ENCODE measurements at regions not wholly inside any gene's neighbourhood (a gene's known extent, or its start where the extent isn't known, plus 50 kb on each side); places are given as distances from the start of the nearest gene placed in this dataset.

DNA sequence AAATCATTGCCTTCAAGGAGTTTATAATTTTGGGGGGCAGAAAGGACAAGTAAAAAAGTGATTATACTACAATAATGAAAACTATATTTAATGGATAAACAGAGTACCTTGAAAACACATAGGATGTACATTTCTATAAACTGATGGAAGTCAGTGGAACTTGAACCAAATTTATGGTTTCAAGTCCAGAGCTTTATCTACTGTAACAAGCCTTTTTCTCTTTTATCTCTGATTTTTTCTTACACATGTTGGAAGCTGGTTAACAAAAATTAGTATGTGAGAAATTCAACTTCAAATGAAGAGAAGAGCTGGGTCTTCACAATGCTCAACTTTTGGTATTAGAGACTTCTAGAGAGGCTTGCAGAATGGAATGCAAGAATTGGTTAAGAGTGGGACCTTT lies 393.6 kb downstream of the LMO7 start:
- H3K36me3 ChIP-seq: no peaks in the 10 kb centered on the region
- intact Hi-C loops (cut with DNase I): no loop called here
- H3K9me3 ChIP-seq: no peaks in the 10 kb centered on the region
- H3K27ac ChIP-seq: no peak overlapping the region
- TF ChIP-seq, protein P1, sequence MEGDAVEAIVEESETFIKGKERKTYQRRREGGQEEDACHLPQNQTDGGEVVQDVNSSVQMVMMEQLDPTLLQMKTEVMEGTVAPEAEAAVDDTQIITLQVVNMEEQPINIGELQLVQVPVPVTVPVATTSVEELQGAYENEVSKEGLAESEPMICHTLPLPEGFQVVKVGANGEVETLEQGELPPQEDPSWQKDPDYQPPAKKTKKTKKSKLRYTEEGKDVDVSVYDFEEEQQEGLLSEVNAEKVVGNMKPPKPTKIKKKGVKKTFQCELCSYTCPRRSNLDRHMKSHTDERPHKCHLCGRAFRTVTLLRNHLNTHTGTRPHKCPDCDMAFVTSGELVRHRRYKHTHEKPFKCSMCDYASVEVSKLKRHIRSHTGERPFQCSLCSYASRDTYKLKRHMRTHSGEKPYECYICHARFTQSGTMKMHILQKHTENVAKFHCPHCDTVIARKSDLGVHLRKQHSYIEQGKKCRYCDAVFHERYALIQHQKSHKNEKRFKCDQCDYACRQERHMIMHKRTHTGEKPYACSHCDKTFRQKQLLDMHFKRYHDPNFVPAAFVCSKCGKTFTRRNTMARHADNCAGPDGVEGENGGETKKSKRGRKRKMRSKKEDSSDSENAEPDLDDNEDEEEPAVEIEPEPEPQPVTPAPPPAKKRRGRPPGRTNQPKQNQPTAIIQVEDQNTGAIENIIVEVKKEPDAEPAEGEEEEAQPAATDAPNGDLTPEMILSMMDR (IDR thresholded peaks at IDR 0.05): no peak
- no peaks in the 10 kb centered on the region for H3K4me1 ChIP-seq
- H3K4me3 ChIP-seq: no peak overlapping the region
- DNase-seq: no peak
- no peak for ATAC-seq
- FAIRE-seq: no peak
- no peaks in the 10 kb centered on the region for H3K27me3 ChIP-seq

DNA sequence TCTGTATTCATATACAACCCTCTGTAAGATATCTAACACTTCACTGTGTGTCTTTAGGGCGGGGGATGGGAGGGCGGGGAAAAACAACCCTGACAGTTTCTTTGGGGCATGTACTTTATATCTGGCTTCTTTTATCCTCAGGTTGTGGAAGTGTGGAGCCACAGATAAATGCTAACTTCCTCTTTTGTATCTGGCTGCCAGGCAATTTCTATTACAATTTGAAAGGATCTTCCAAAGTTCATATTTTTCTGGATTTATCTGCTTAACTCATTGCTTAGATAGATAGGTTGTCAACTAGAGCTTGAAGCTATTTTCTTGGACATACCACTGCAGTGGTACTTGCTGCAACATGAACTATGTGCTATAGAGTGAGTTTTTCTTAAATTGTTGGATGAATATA lies 393.0 kb downstream of the LMO7 start:
- no peaks in the 10 kb centered on the region for H3K36me3 ChIP-seq
- DNase-seq (no peak), FAIRE-seq (no peak), ATAC-seq (no peak)
- 68 to 93% methylated on average over 2 of the region's 2 CpGs for WGBS, 2 donors
- no peak overlapping the region for H3K4me3 ChIP-seq
- no peaks in the 10 kb centered on the region for H3K27me3 ChIP-seq
- no peaks in the 10 kb centered on the region for H3K9me3 ChIP-seq
- TF ChIP-seq, protein P1 (IDR thresholded peaks at IDR 0.05): no peak
- no peaks in the 10 kb centered on the region for H3K4me1 ChIP-seq
- H3K27ac ChIP-seq: no peak overlapping the region
- intact Hi-C loops (cut with DNase I): no loop called here

DNA sequence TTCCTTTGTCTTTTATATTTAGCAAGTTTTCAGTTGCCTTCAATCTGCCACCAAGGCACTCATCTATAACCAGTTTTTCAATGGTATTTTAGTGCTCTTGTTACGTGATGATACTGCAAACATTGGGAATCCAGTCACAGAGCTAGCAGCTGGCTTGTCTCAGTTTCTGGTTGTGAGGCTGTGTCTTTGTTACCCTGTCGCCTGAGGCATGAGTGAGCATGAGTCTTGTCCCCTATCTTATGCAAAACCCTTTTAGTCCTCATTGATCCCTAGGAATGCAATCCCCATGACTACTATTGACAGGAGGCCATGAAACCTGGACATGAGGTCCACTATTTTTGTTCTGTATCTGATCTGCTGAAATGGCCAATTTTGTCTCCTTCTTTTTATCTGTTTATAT lies 391.0 kb downstream of the LMO7 start:
- FAIRE-seq (no peak), DNase-seq (no peak), ATAC-seq (no peak)
- H3K27me3 ChIP-seq: no peaks in the 10 kb centered on the region
- H3K9me3 ChIP-seq: no peaks in the 10 kb centered on the region
- H3K4me3 ChIP-seq: no peak overlapping the region
- intact Hi-C loops (cut with DNase I): no loop called here
- 85 to 93% methylated on average over 2 of the region's 2 CpGs for WGBS, 2 donors
- no peak overlapping the region for H3K27ac ChIP-seq
- TF ChIP-seq, protein P1 (IDR thresholded peaks at IDR 0.05): no peak
- no peaks in the 10 kb centered on the region for H3K4me1 ChIP-seq
- H3K36me3 ChIP-seq: no peaks in the 10 kb centered on the region

DNA sequence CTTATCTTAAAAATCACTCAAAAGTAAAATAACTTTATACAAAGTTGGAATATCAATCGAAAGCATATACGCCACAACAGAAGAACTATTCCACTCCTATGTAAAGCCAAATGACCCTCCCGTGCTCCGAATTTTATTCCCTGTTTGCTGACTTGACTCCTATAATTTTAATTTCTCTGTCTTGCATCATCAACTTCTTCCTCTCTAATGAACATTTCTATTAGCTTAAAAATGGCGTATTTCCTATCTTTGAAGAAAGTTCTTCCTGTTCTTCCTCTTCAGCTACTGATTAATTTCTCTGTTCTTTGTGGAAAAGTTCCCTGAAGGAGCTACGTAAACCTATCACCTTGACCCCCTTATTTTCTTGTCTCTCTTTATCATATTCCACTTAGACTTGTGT lies 389.3 kb downstream of the LMO7 start:
- no peaks in the 10 kb centered on the region for H3K27me3 ChIP-seq

DNA sequence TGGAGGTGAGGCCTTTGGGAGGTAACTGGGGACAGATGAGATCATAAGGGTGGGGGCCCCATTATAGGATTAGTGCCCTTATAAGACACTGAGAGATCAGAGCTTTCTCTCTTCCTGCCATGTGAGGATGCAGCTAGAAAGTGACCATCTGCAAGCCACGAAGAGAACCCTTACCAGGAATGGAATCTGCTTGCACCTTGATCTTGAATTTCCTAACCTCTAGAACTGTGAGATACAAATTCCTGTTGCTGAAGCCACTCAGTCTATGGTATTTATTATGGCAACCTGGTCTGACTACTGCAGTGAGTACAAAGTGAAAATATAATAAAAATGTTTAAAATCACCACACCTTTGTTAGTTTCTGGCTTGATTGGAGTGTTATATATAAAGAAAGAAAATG lies 388.0 kb downstream of the LMO7 start:
- H3K4me1 ChIP-seq: no peaks in the 10 kb centered on the region
- no peaks in the 10 kb centered on the region for H3K36me3 ChIP-seq
- ATAC-seq: no peak
- TF ChIP-seq, protein P1 (IDR thresholded peaks at IDR 0.05): no peak
- no peak for FAIRE-seq
- DNase-seq: no peak
- intact Hi-C loops (cut with DNase I): no loop called here
- 64 to 82% methylated on average over 1 of the region's 1 CpG for WGBS, 2 donors
- H3K27ac ChIP-seq: no peak overlapping the region
- no peaks in the 10 kb centered on the region for H3K9me3 ChIP-seq
- no peak overlapping the region for H3K4me3 ChIP-seq
- no peaks in the 10 kb centered on the region for H3K27me3 ChIP-seq

More for the DNA sequence above, 389.3 kb downstream of the LMO7 start:
- H3K4me1 ChIP-seq: no peaks in the 10 kb centered on the region
- no peak for FAIRE-seq
- no peaks in the 10 kb centered on the region for H3K9me3 ChIP-seq
- H3K27ac ChIP-seq: no peak overlapping the region
- no peaks in the 10 kb centered on the region for H3K36me3 ChIP-seq
- no peak for ATAC-seq
- intact Hi-C loops (cut with DNase I): no loop called here
- DNase-seq: no peak
- WGBS, 2 donors: 75 to 92% methylated on average over 6 of the region's 6 CpGs
- TF ChIP-seq, protein P1 (IDR thresholded peaks at IDR 0.05): no peak
- no peak overlapping the region for H3K4me3 ChIP-seq
